GM12875 (cell line): ENCODE measurements at regions not wholly inside any gene's neighbourhood (a gene's known extent, or its start where the extent isn't known, plus 50 kb on each side); places are given as distances from the start of the nearest gene placed in this dataset.

ENCODE experiments used
- H3K4me3 ChIP-seq: one replicate; pipeline ENCODE4 v1.5.1; 2011; ENCODE audit warnings: low read depth, low read length, control low read depth
- CTCF ChIP-seq: IDR thresholded peaks from 2 replicates; pipeline ENCODE4 v1.5.1; 2011; ENCODE audit warnings: low read depth, mild to moderate bottlenecking, control low read depth, inconsistent platforms, low read length, moderate library complexity, borderline replicate concordance; ENCODE audit not compliant: insufficient read depth

- H3K4me3 ChIP-seq: no peak overlapping the region
- no peak for TF ChIP-seq CTCF
These were observed 1885.8 kb upstream of the SEL1L start for GRCh38 chr14:83419420-83419819.

GRCh38 chr14:83421711-83422110 lies 1888.1 kb upstream of the SEL1L start:
- no peak overlapping the region for H3K4me3 ChIP-seq
- no peak for TF ChIP-seq CTCF

GRCh38 chr14:83425138-83425537 lies 1891.5 kb upstream of the SEL1L start:
- H3K4me3 ChIP-seq: no peak overlapping the region

GRCh38 chr14:83425706-83426105 lies 1892.1 kb upstream of the SEL1L start:
- H3K4me3 ChIP-seq: no peak overlapping the region
- TF ChIP-seq CTCF: no peak

More at GRCh38 chr14:83425138-83425537, 1891.5 kb upstream of the SEL1L start:
- TF ChIP-seq CTCF: no peak

- H3K4me3 ChIP-seq: no peak overlapping the region
- TF ChIP-seq CTCF: no peak
These were observed 1900.0 kb upstream of the SEL1L start for GRCh38 chr14:83433618-83434017.

GRCh38 chr14:83441801-83442200 lies 1908.1 kb upstream of the SEL1L start:
- no peak overlapping the region for H3K4me3 ChIP-seq
- TF ChIP-seq CTCF: no peak

GRCh38 chr14:83455561-83455960 lies 1921.9 kb upstream of the SEL1L start:
- TF ChIP-seq CTCF: no peak
- no peak overlapping the region for H3K4me3 ChIP-seq
